OCI-LY7 (cell line): ENCODE measurements at regions not wholly inside any gene's neighbourhood (a gene's known extent, or its start where the extent isn't known, plus 50 kb on each side); places are given as distances from the start of the nearest gene placed in this dataset.

Experiments used
- EZH2phosphoT487 ChIP-seq: fragments of 200-600 bp; sonication (generic); IDR thresholded peaks from 2 replicates; pipeline ENCODE4 v1.6.1; 2018; ENCODE audit warnings: low read depth, borderline replicate concordance, mild to moderate bottlenecking, mixed run types, antibody characterized with exemption, low read length, moderate library complexity, mixed read lengths
- TF ChIP-seq, protein P1 (sequence below): fragments of 200-600 bp; sonication (generic); conservative IDR thresholded peaks from 2 replicates; pipeline ENCODE4 v1.5.1; 2014; ENCODE audit warnings: mild to moderate bottlenecking, antibody characterized with exemption, low read length, moderate library complexity, mixed read lengths

DNA sequence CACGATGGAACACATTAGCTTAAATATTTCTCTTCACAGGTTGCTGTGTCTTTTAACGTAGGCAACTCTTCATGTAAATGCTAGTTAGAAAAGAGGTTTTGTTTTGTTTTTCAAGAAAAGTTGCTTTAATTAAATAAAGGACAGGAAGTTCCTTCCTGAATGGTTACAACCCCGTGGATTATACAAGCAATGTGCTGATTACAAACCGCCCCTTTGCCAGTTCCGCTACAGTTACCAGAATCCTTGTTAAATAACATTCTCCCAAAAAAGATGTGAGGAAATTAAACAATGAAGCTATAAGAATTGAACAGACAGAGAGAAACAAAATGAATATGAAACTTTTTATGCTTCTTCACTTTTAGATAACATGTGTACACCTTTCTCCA lies 75.1 kb downstream of the LYZL2 start:
- TF ChIP-seq, protein P1, sequence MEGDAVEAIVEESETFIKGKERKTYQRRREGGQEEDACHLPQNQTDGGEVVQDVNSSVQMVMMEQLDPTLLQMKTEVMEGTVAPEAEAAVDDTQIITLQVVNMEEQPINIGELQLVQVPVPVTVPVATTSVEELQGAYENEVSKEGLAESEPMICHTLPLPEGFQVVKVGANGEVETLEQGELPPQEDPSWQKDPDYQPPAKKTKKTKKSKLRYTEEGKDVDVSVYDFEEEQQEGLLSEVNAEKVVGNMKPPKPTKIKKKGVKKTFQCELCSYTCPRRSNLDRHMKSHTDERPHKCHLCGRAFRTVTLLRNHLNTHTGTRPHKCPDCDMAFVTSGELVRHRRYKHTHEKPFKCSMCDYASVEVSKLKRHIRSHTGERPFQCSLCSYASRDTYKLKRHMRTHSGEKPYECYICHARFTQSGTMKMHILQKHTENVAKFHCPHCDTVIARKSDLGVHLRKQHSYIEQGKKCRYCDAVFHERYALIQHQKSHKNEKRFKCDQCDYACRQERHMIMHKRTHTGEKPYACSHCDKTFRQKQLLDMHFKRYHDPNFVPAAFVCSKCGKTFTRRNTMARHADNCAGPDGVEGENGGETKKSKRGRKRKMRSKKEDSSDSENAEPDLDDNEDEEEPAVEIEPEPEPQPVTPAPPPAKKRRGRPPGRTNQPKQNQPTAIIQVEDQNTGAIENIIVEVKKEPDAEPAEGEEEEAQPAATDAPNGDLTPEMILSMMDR: no peak
- no peak for TF ChIP-seq EZH2phosphoT487
